ENCODE measurements at regions not wholly inside any gene's neighbourhood (a gene's known extent, or its start where the extent isn't known, plus 50 kb on each side); places are given as distances from the start of the nearest gene placed in this dataset.

DNA sequence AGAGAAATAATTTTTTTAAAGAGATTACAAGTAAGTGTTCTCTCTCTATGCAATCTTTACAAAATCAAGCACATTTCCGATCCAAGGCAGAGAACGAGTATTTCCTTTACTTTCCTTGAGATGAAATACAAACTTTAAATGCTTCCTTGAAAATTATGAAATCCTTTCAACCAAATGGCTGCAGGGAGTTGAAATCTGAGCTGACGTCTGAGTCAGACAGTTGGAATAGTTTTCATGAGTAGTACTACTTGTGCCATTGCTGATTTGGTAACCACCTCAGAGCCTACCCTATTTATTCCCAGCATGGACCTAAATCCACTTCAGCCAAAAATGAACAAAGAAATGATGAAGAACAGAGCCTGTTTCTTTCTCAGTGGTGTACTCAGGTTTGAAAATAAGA lies 183.6 kb downstream of the GIPC2 start:
- CTCF ChIA-PET = no interaction called here
- H3K4me1 Mint-ChIP-seq (ENCODE audit: low read depth) = no peaks in the 10 kb centered on the region
- H3K36me3 Mint-ChIP-seq = no peaks in the 10 kb centered on the region
- H3K4me3 Mint-ChIP-seq = no peak overlapping the region
- POLR2A ChIA-PET = no interaction called here
- DNase-seq = no peak
- H3K9me3 Mint-ChIP-seq = no peaks in the 10 kb centered on the region
- H3K27ac Mint-ChIP-seq = no peak overlapping the region
- no peaks in the 10 kb centered on the region for H3K27me3 Mint-ChIP-seq
- intact Hi-C loops (cut with micrococcal nuclease) = no loop called here

DNA sequence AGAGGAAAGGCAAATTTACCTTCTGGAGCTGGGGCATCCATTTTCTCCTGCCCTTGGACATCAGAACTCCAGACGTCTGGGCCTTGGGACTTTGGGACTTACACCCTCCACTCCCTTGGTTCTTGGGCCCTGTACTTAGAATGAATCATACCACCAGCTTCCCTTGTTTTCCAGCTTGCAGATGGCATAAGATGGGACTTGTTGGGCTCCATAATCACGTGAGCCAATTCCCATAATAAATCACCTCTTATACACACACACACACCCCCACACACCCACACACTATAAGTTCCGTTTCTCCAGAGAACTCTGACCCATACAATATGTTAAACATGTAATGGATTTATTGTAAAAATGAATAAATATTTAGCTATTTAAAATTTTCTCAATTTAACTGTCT lies 185.7 kb downstream of the GIPC2 start:
- Mint-ChIP-seq H3K4me3 (no peak overlapping the region), H3K4me1 (ENCODE audit: low read depth) (no peaks in the 10 kb centered on the region), H3K9me3 (no peaks in the 10 kb centered on the region), H3K36me3 (no peaks in the 10 kb centered on the region), H3K27me3 (no peaks in the 10 kb centered on the region), H3K27ac (no peak overlapping the region)
- CTCF ChIA-PET = no interaction called here
- POLR2A ChIA-PET = no interaction called here
- intact Hi-C loops (cut with micrococcal nuclease) = no loop called here
- DNase-seq = no peak

DNA sequence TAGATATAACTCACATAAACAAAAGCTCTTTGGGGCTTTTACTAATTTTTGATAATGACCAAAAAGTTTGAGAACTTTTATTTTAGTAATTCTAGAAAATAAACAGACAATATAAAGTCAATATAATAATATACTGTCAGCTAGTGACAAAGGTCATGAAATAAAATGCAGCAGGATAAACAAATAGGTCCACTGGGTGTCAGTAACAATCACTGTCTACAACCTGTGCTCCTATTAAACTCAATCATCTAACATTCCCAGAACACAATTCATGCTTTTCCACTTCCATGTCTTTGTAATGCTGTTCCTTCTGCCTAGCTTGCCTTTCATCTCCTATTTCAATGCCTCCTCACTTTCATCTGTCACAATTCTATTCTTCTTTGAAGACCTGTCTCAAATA lies 186.1 kb downstream of the GIPC2 start:
- H3K9me3 Mint-ChIP-seq = no peaks in the 10 kb centered on the region
- DNase-seq = no peak
- H3K36me3 Mint-ChIP-seq = no peaks in the 10 kb centered on the region
- CTCF ChIA-PET = no interaction called here
- intact Hi-C loops (cut with micrococcal nuclease) = no loop called here
- POLR2A ChIA-PET = no interaction called here
- no peaks in the 10 kb centered on the region for H3K27me3 Mint-ChIP-seq
- H3K4me1 Mint-ChIP-seq (ENCODE audit: low read depth) = no peaks in the 10 kb centered on the region
- no peak overlapping the region for H3K4me3 Mint-ChIP-seq
- H3K27ac Mint-ChIP-seq = no peak overlapping the region

DNA sequence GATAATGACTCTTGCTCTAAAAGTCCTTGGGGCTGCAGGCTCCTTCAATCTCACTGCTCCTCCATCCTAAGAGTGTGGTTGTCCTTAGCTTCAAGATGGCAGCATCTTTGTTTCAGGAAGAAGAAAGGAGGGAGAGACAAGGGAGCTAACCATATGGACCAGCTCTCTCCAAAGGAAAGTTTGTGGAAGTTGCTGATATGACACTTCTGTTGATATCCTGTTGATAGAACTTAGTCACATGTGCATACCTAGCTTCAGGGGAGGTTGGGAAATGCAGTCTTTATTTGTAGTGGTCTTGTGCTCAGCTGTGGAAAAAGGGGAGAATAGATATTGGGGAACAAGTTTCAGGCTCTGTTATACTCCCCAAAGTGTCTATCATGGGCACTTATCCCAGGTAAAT lies 186.9 kb downstream of the GIPC2 start:
- Mint-ChIP-seq H3K4me3 (no peak overlapping the region), H3K27ac (no peak overlapping the region), H3K9me3 (no peaks in the 10 kb centered on the region), H3K36me3 (no peaks in the 10 kb centered on the region), H3K4me1 (ENCODE audit: low read depth) (no peaks in the 10 kb centered on the region), H3K27me3 (no peaks in the 10 kb centered on the region)
- intact Hi-C loops (cut with micrococcal nuclease) = no loop called here
- ChIA-PET CTCF (no interaction called here), POLR2A (no interaction called here)
- no peak for DNase-seq

DNA sequence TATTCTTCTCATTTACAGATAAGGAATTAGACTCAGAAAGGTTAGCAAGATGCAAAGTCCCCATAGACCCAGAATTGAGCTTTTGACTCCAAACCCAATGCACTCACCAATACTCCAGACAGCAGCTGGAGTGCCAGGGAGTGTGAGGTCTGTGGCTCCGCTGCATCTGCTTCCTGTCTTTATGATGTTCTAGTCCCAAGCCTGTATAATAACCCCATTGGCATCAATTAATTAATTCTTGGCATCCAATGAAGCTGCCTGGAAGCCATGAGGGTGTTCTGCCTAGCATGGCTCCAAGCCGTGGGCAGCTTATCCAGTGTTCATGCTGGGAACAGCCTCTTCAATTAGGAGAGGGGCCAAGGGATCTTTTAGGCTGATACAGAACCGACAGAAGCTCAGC lies 188.7 kb downstream of the GIPC2 start:
- Mint-ChIP-seq H3K4me1 (ENCODE audit: low read depth) (no peaks in the 10 kb centered on the region), H3K36me3 (no peaks in the 10 kb centered on the region), H3K27me3 (no peaks in the 10 kb centered on the region), H3K4me3 (no peak overlapping the region), H3K27ac (no peak overlapping the region), H3K9me3 (peaks cover 3% of the 10 kb centered on the region)
- CTCF ChIA-PET = no interaction called here
- intact Hi-C loops (cut with micrococcal nuclease) = no loop called here
- no peak for DNase-seq
- POLR2A ChIA-PET = no interaction called here

DNA sequence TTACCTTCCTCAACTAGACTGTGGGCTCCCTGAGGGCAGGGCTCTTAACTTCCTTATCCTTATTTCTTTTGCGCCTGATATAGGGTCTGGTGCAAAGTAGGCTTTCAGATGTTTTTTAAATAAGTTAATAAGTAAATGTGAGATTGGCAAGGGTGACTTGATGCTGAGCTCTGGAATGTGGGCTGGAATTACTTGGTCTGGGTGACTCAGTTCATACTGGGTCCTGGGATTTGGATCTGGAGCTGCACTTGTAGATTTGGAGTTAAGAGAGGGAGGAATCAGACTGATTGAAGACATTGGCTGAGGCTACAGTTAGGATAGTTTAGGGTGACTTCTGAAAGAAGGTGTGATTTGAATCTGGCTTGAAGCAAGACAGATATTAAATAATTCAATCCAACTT lies 190.9 kb downstream of the GIPC2 start:
- H3K27ac Mint-ChIP-seq = no peak overlapping the region
- intact Hi-C loops (cut with micrococcal nuclease) = no loop called here
- H3K4me1 Mint-ChIP-seq (ENCODE audit: low read depth) = no peaks in the 10 kb centered on the region
- ChIA-PET POLR2A (no interaction called here), CTCF (no interaction called here)
- DNase-seq = no peak
- no peaks in the 10 kb centered on the region for H3K36me3 Mint-ChIP-seq
- H3K9me3 Mint-ChIP-seq = peaks cover 3% of the 10 kb centered on the region
- H3K27me3 Mint-ChIP-seq = no peaks in the 10 kb centered on the region
- no peak overlapping the region for H3K4me3 Mint-ChIP-seq

DNA sequence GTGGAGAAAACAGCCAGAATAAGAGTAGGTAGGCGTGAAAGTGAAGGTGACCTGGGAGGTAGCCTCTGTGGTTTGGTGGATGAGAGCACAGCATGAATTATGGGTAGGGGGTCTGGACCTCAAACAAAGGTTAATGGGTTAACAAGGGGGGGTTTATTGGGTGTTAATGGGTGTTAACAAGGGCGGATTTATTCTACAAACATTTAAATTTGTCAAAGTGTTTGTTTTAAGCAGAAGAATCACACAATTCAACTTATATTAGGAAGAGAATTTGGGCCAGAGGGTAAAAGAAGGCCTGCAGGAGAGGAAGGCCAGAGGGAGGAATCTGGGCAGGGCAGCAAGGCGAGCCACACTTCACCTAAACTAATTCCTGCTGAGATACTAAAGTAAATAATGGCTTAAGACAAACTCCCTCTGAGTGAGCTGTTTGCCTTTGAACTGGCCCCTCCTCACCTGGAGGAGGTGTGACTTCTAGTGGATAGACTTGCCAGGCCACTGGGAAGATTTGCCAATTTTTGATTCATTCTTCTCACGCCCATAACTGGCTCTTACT lies 191.7 kb downstream of the GIPC2 start:
- H3K27me3 Mint-ChIP-seq = no peaks in the 10 kb centered on the region
- no peak for DNase-seq
- H3K27ac Mint-ChIP-seq = no peak overlapping the region
- H3K4me1 Mint-ChIP-seq (ENCODE audit: low read depth) = no peaks in the 10 kb centered on the region
- CTCF ChIA-PET = no interaction called here
- intact Hi-C loops (cut with micrococcal nuclease) = no loop called here
- H3K4me3 Mint-ChIP-seq = no peak overlapping the region
- H3K36me3 Mint-ChIP-seq = no peaks in the 10 kb centered on the region
- peaks cover 3% of the 10 kb centered on the region for H3K9me3 Mint-ChIP-seq
- POLR2A ChIA-PET = no interaction called here

DNA sequence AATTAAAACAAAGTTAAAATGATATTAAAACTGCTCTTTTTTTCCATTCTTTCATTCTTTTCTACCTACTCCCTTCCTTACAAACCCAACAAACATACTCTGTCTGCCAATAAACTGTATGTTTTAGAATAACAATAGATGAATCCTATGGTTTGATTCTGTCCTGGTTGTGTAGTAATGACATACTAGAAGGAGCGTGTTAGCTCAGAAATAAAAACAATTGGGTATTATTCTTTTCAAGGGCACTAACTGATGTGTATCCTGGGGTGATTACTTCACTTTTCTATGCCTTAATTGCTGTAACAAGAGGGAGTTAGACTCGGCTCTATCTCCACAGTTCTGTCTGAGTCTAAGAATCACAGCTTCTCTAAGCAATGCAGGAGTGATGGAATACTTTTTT lies 194.4 kb downstream of the GIPC2 start:
- DNase-seq = no peak
- ChIA-PET POLR2A (no interaction called here), CTCF (no interaction called here)
- Mint-ChIP-seq H3K9me3 (peaks cover 3% of the 10 kb centered on the region), H3K27me3 (no peaks in the 10 kb centered on the region), H3K36me3 (no peaks in the 10 kb centered on the region), H3K27ac (no peak overlapping the region), H3K4me1 (ENCODE audit: low read depth) (no peaks in the 10 kb centered on the region), H3K4me3 (no peak overlapping the region)
- intact Hi-C loops (cut with micrococcal nuclease) = no loop called here

DNA sequence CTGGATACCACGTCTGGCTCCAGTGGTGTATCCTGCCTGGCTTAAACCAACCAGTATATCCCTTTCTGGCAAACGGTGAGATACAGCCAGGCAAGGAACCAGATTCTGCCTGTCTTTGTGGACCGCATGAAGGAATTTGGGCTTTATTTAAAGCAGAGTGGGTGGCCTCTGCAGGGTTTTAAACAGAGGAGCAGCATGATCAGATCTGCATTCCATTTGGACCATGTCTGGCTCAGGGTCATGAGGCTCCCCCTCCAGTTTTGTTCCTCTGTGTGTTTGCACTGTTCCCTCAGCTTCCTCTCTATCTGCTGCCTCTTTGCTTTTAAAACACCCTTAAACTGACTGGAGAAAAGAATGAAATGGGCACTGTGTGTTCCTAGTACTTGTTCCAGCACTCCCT lies 195.0 kb downstream of the GIPC2 start:
- H3K27me3 Mint-ChIP-seq = no peaks in the 10 kb centered on the region
- CTCF ChIA-PET = no interaction called here
- no peak overlapping the region for H3K27ac Mint-ChIP-seq
- DNase-seq = no peak
- H3K36me3 Mint-ChIP-seq = no peaks in the 10 kb centered on the region
- intact Hi-C loops (cut with micrococcal nuclease) = no loop called here
- POLR2A ChIA-PET = no interaction called here
- no peaks in the 10 kb centered on the region for H3K4me1 Mint-ChIP-seq (ENCODE audit: low read depth)
- H3K9me3 Mint-ChIP-seq = peaks cover 3% of the 10 kb centered on the region
- H3K4me3 Mint-ChIP-seq = no peak overlapping the region

DNA sequence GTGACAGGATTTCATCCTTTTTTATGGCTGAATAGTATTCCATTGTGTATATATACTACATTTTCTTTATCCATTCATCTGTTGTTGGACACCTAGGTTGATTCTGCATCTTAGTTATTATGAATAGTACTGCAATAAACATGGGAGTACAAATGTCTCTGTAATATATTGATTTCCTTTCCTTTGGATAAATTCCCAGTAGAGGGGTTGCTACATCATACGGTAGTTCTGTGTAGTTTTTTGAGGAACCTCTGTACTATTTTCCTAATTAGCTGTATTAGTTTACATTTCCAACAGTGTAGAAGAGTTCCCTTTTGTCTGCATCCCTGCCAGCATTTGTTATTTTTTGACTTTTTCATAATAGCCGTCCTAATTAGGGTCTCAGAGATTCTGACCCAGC lies 201.3 kb downstream of the GIPC2 start:
- no peak overlapping the region for H3K4me3 Mint-ChIP-seq
- DNase-seq = no peak
- intact Hi-C loops (cut with micrococcal nuclease) = no loop called here
- H3K27me3 Mint-ChIP-seq = peaks cover 3% of the 10 kb centered on the region
- H3K36me3 Mint-ChIP-seq = no peaks in the 10 kb centered on the region
- no peak overlapping the region for H3K27ac Mint-ChIP-seq
- ChIA-PET CTCF (no interaction called here), POLR2A (no interaction called here)
- H3K9me3 Mint-ChIP-seq = peaks cover 2% of the 10 kb centered on the region
- no peaks in the 10 kb centered on the region for H3K4me1 Mint-ChIP-seq (ENCODE audit: low read depth)

DNA sequence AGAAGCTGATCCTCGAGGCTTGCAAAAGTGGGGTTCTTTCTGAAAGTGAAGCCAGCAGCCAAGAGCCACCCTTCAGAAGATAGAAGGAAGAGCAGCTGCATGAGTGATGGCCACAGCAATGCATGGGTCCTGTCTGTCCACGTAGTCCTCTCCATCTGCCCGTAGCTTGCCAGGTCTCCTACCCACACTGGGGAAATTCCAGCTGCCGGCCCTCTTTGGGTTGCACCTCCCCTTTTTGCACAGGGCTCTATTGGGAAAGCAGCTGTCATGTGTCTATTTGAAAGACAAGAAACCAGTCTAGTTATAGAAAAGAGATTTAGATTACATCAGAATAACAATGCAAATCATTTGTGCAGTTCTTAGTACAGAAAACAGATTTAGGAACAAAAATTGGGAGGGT lies 204.4 kb downstream of the GIPC2 start:
- peaks cover 2% of the 10 kb centered on the region for H3K9me3 Mint-ChIP-seq
- H3K4me3 Mint-ChIP-seq = no peak overlapping the region
- CTCF ChIA-PET = no interaction called here
- H3K36me3 Mint-ChIP-seq = no peaks in the 10 kb centered on the region
- intact Hi-C loops (cut with micrococcal nuclease) = no loop called here
- H3K27ac Mint-ChIP-seq = no peak overlapping the region
- no peaks in the 10 kb centered on the region for H3K4me1 Mint-ChIP-seq (ENCODE audit: low read depth)
- peaks cover 6% of the 10 kb centered on the region for H3K27me3 Mint-ChIP-seq
- DNase-seq = no peak
- POLR2A ChIA-PET = no interaction called here

DNA sequence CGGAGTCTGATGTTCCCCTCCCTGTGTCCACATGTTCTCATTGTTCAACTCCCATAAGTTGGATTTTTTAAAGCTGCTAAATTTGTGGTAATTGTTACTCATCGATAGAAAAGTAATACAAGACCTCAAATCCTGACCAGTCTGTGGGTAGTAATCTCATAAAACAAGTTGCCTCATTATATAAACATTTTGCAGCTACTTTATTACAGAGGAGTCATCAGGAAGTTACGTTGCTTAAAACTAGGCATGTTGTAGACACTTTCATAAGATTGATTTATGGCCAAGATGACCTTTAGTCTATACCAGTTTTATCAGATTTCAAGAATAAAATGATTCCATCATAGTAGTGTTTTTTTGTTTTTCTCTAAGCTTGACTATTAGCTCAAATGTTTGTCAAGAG lies 208.8 kb downstream of the GIPC2 start:
- DNase-seq = no peak
- H3K36me3 Mint-ChIP-seq = no peaks in the 10 kb centered on the region
- no peak overlapping the region for H3K27ac Mint-ChIP-seq
- POLR2A ChIA-PET = no interaction called here
- CTCF ChIA-PET = interaction anchor here (0.5 kb wide), 1 partner anchor 34 kb away, joined by 3 read pairs; no protein-coding TSS in a partner anchor
- H3K4me1 Mint-ChIP-seq (ENCODE audit: low read depth) = no peaks in the 10 kb centered on the region
- H3K4me3 Mint-ChIP-seq = no peak overlapping the region
- H3K9me3 Mint-ChIP-seq = no peaks in the 10 kb centered on the region
- H3K27me3 Mint-ChIP-seq = peaks cover 6% of the 10 kb centered on the region
- intact Hi-C loops (cut with micrococcal nuclease) = no loop called here

DNA sequence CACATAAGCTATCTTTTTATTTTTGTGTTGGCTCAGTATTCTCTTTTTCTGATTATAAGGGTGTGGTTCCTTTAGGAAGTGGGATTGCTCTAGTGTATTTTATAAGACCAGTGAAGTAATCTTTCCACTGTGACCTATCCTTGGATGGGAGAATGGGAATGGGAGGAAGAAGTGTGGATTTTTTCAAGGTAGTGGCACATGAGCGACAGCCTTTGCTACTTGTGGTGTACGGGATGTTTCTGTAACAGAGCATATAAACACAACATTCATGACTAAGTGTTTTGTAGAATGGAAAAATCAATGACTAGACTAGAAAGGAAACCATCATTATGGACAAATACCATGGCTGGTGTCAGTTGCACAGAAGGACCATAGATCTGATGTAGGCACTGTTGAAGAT lies 209.6 kb downstream of the GIPC2 start:
- no peak for DNase-seq
- H3K9me3 Mint-ChIP-seq = no peaks in the 10 kb centered on the region
- H3K4me3 Mint-ChIP-seq = no peak overlapping the region
- no peak overlapping the region for H3K27ac Mint-ChIP-seq
- ChIA-PET POLR2A (no interaction called here), CTCF (no interaction called here)
- no peaks in the 10 kb centered on the region for H3K36me3 Mint-ChIP-seq
- intact Hi-C loops (cut with micrococcal nuclease) = no loop called here
- H3K27me3 Mint-ChIP-seq = peaks cover 6% of the 10 kb centered on the region
- H3K4me1 Mint-ChIP-seq (ENCODE audit: low read depth) = no peaks in the 10 kb centered on the region

DNA sequence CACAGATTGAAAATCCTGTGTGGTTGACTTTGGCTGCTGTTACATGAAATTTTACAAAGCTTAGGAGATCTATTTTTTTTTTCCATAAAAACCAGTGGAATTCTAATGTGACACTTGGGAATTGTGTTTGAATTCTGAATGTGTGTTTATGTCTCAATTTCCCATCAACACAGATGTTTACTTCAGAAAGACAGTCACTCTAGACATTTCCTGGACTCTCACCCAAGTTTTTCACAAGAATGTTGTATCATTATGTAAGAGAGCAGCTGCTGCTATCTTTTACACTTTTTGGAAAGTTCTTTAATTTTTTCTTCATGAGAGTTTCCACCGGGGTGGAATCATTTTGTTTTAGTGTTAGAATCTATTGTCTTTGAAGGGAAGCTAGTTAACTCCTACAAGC lies 210.1 kb downstream of the GIPC2 start:
- no peak for DNase-seq
- Mint-ChIP-seq H3K27me3 (peaks cover 6% of the 10 kb centered on the region), H3K4me1 (ENCODE audit: low read depth) (no peaks in the 10 kb centered on the region), H3K4me3 (no peak overlapping the region), H3K27ac (no peak overlapping the region), H3K36me3 (no peaks in the 10 kb centered on the region), H3K9me3 (no peaks in the 10 kb centered on the region)
- ChIA-PET POLR2A (no interaction called here), CTCF (no interaction called here)
- intact Hi-C loops (cut with micrococcal nuclease) = no loop called here

Data from activated CD4-positive, alpha-beta memory T cell treated with anti-CD3 and anti-CD28 coated beads for 36 hours (primary cell).